Ovary (tissue), 3 donors: ENCODE measurements at regions not wholly inside any gene's neighbourhood (a gene's known extent, or its start where the extent isn't known, plus 50 kb on each side); places are given as distances from the start of the nearest gene placed in this dataset.
A peak's percentile ranks its signal among the peaks of the same experiment; 100 is the strongest.

Experiments used
- CTCF ChIP-seq, 3 donors: fragments of 450-650 bp in 2 of 3; fragments of 200-600 bp in 1 of 3; IDR thresholded peaks; one replicate each; pipeline versions ENCODE4 v1.5.1 to v1.8.0; 2016 to 2022; ENCODE audit warnings: antibody characterized with exemption in 3 of 3, mild to moderate bottlenecking in 1 of 3
- EP300 ChIP-seq: sonication (generic); formaldehyde crosslinking; IDR thresholded peaks from one replicate; pipeline ENCODE4 v1.6.1; 2017; ENCODE audit warnings: antibody characterized with exemption
- POLR2A ChIP-seq: fragments of 450-650 bp; IDR thresholded peaks from one replicate; pipeline ENCODE4 v1.6.1; 2017; ENCODE audit warnings: antibody characterized with exemption, mild to moderate bottlenecking, moderate library complexity
- donor health status: DM: no; HTN: no; CAD: no.

GRCh38 chr18:24726727-24727492 is 266.5 kb downstream of the HRH4 start:
- TF ChIP-seq POLR2A (no peak), CTCF (IDR thresholded peaks at IDR 0.05) (peak; percentile 48 to 69 (median 50)), EP300 (no peak)
